ENCODE measurements at regions not wholly inside any gene's neighbourhood (a gene's known extent, or its start where the extent isn't known, plus 50 kb on each side); places are given as distances from the start of the nearest gene placed in this dataset. TPM values are rescaled to one million over a fixed set of nuclear protein-coding genes. Genes with fewer than 3 reads are reported as not detected.
"Not testable (repeated sequence)": the region's sequence is repeated elsewhere in the genome, so short reads cannot be mapped to it uniquely, and the experiment has no call there.

DNA sequence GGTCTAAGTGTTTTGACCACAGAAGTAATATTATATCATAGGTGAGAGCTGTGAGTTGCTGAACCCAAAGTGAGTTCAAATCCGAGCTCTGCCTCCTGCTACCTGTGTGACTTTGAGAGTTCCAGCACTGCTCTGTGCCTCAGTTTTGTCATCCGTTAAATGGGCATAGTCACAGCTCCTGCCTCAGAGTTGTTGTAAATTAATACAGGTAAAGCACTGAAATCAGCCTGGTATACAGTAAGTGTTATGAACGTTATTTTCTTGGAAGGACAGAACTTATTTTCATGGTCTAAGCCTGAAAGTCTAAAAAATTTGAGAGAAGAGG is 65.4 kb upstream of the ZNF195 start:
- not testable (repeated sequence) for DNase-seq (ENCODE audit: low read depth)

DNA sequence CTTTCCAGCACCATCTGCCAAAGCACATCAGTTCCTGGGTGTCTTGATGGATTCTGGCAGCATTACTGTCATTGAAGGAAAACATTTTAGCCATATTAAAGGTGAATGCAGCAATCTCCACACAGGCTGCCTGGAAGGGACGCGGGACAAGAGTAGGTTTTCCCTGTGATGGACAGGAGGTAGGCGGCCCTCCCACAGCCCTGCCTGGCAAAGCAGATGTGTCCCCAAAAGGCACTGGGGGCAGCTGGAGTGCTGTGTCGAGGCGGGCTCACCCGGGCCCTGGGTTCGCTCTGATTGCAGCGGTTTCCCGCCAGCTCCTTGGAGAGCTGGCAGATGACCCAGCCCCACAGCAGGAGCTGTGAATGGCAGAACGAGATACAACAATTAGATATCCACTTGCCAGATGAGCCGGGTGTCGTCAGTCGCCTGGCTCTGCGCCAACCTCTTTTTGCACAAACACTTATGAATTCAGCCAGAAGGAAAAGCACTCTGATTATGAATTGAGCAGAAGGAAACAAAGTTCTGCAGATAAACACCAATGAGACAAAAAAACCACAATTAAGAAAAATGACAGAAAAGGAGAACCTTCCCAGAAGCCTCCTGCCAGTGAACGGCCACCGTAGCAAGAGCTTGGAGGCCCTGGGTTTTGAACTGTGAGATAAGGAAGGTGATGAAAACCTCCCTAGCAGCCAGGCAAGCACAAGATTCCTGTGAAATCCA is 64.9 kb upstream of the ZNF195 start:
- not testable (repeated sequence) for DNase-seq (ENCODE audit: low read depth)

DNA sequence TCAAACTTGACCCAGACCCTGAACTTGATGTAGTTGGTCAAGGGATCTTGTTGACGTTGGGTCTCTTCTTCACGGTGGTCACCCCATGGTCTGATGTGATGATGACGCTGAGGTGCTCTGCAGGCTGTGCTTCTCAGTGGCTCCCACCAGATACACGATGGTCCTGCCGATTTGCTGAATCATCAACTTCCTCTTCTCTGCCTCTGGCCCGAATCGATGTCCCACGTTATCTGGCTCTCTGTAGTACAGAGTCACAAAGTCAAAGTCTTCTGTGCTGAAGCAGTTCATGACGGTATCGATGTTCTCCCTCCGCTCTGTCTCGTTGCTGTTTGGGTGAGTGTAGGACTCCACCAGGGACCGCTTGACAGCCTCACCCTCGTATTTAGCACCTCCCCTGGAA is 58.5 kb upstream of the ZNF195 start:
- not testable (repeated sequence) for DNase-seq (ENCODE audit: low read depth)

DNA sequence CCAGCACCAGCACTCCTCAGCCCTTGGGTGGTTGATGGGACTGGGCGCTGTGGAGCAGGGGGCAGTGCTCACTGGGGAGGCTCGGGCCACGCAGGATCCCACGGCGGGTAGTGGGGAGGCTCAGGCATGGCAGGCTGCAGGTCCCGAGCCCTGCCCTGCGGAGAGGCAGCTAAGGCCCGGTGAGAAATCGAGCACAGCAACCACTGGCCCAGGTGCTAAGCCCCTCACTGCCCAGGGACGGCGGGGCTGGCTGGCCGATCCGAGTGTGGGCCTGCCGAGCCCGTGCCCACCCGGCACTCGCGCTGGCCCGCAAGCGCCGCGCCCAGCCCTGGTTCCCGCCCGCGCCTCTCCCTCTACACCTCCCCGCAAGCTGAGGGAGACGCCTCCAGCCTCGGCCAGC is 56.0 kb upstream of the ZNF195 start:
- no peak for DNase-seq (ENCODE audit: low read depth)

DNA sequence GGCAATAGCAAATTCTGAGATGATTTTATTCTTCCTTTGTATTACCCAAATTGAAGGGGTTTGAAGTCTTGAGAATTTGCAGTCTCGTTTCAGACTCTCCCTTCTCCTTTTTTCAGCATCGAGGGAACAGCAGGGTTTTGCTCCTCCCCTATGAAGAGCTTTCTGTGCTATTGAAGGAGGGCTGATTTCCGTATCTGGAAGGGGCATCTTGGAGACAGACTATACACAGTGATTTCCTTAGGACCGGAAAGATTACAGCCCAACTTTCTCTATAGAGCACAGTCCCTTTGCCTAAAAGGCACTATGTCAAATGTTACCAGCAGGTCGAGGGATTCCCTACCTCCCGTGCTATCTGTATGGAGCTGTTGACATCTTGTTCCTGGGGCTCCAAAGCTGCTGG is 50.2 kb upstream of the ZNF195 start:
- not testable (repeated sequence) for DNase-seq (ENCODE audit: low read depth)

Small RNA genes in the stretch of these regions (small RNA-seq; reads per million reads assigned to genes)
- gene SNRPCP5 = not detected

Data from HT1080 (cell line).